ENCODE measurements at regions not wholly inside any gene's neighbourhood (a gene's known extent, or its start where the extent isn't known, plus 50 kb on each side); places are given as distances from the start of the nearest gene placed in this dataset.

DNA sequence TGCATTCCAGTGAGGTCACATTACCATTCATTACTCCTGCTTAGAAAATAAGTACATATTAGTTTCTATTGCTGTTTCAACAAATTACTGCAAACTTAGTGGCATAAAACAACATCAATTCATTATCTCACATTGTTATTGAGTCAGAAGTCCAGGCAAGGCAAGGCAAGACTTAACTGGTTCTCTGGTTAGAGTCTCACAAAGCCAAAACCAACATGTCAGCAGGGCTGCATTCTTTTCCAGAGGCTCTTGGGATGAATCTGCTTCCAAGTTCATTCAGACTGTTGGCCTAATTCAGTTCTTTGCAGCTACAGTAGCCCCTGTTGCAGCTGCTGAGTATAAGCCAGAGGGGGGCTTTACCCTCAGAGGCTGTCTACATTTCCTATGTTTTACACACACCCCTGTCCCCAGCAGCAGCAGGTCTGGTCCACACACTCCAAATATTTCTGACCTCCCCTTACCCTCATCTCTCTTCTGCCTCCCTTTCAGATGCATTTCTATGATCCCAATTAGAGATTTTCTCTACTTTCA lies 892.1 kb upstream of the EPHA5 start:
- no peak for TF ChIP-seq EP300 (IDR thresholded peaks at IDR 0.05)
- TF ChIP-seq, protein P1, sequence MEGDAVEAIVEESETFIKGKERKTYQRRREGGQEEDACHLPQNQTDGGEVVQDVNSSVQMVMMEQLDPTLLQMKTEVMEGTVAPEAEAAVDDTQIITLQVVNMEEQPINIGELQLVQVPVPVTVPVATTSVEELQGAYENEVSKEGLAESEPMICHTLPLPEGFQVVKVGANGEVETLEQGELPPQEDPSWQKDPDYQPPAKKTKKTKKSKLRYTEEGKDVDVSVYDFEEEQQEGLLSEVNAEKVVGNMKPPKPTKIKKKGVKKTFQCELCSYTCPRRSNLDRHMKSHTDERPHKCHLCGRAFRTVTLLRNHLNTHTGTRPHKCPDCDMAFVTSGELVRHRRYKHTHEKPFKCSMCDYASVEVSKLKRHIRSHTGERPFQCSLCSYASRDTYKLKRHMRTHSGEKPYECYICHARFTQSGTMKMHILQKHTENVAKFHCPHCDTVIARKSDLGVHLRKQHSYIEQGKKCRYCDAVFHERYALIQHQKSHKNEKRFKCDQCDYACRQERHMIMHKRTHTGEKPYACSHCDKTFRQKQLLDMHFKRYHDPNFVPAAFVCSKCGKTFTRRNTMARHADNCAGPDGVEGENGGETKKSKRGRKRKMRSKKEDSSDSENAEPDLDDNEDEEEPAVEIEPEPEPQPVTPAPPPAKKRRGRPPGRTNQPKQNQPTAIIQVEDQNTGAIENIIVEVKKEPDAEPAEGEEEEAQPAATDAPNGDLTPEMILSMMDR (IDR thresholded peaks at IDR 0.05) = no peak

All from ovary (tissue), 3 donors.